IMR-90 (cell line): ENCODE measurements at regions not wholly inside any gene's neighbourhood (a gene's known extent, or its start where the extent isn't known, plus 50 kb on each side); places are given as distances from the start of the nearest gene placed in this dataset.

ENCODE experiments used
- ATAC-seq: fragments of 200-7000 bp; cut with Tn5 transposase; 2 replicates; pipeline ENCODE4 v1.9.1; 2020; ENCODE audit warnings: low read depth, mild to moderate bottlenecking, moderate library complexity
- BruUV-seq: library from RNA; stranded (reverse); fragments of 400-500 nt; replicated peaks from 2 replicates; lab custom pipeline; 2021; lab: Mats Ljungman, UMichigan
- CTCF ChIA-PET: fragments of 300-600 bp; formaldehyde crosslinking; extraction: SDS; loops from one replicate; lab custom pipeline; 2021; ENCODE audit warnings: antibody characterized with exemption; lab: Yijun Ruan, JAX
- POLR2A ChIA-PET: fragments of 300-600 bp; sonication (Branson Sonifier 250); formaldehyde crosslinking; loops from one replicate; lab custom pipeline; 2022; ENCODE audit warnings: antibody characterized with exemption; ENCODE audit not compliant: unreplicated experiment; lab: Charles Lee
- DNase-seq: peaks from one replicate; pipeline ENCODE4 v3.0.0; 2013
- H2AFZ ChIP-seq: replicated peaks from 2 replicates; pipeline ENCODE3; 2013; ENCODE audit warnings: low read length, mild to moderate bottlenecking; ENCODE audit not compliant: poor library complexity
- H2AK5ac ChIP-seq: 2 replicates; pipeline ENCODE4 v1.6.1; 2013; ENCODE audit warnings: low read depth, low read length, inconsistent platforms
- H2AK9ac ChIP-seq: replicated peaks from 2 replicates; pipeline ENCODE3; 2013; ENCODE audit warnings: mild to moderate bottlenecking, low read depth, low read length, moderate library complexity; ENCODE audit not compliant: poor library complexity
- H2BK120ac ChIP-seq: 2 replicates; pipeline ENCODE4 v1.6.1; 2013; ENCODE audit warnings: low read depth, low read length, inconsistent platforms
- H2BK15ac ChIP-seq: 3 replicates; pipeline ENCODE4 v1.6.1; 2013; ENCODE audit warnings: low read depth, low read length, inconsistent platforms
- H2BK20ac ChIP-seq: 2 replicates; pipeline ENCODE4 v1.6.1; 2013; ENCODE audit warnings: low read depth, mild to moderate bottlenecking, inconsistent platforms, low read length, moderate library complexity
- H2BK5ac ChIP-seq: 2 replicates; pipeline ENCODE4 v1.6.1; 2013; ENCODE audit warnings: mild to moderate bottlenecking, low read depth, low read length, inconsistent platforms; ENCODE audit not compliant: poor library complexity, severe bottlenecking
- H3K14ac ChIP-seq: replicated peaks from 2 replicates; pipeline ENCODE4 v1.6.1; 2013; ENCODE audit warnings: low read depth, low read length, inconsistent platforms
- H3K18ac ChIP-seq: 2 replicates; pipeline ENCODE4 v1.6.1; 2013; ENCODE audit warnings: low read depth, low read length, control low read depth
- H3K23ac ChIP-seq: 2 replicates; pipeline ENCODE4 v1.6.1; 2013; ENCODE audit warnings: low read depth, low read length, inconsistent platforms
- H3K27ac ChIP-seq: 2 replicates; pipeline ENCODE4 v1.5.1; 2013; ENCODE audit warnings: mild to moderate bottlenecking, control low read depth, low read length; ENCODE audit not compliant: insufficient read depth
- H3K27me3 ChIP-seq: 2 replicates; pipeline ENCODE4 v1.6.1; 2013; ENCODE audit warnings: low read length; ENCODE audit not compliant: control insufficient read depth, insufficient read depth
- H3K36me3 ChIP-seq: 2 replicates; pipeline ENCODE4 v1.6.1; 2013; ENCODE audit warnings: low read length, mixed read lengths; ENCODE audit not compliant: control insufficient read depth, insufficient read depth
- H3K4ac ChIP-seq: 2 replicates; pipeline ENCODE4 v1.6.1; 2013; ENCODE audit warnings: low read depth, low read length, inconsistent platforms
- H3K4me1 ChIP-seq: 2 replicates; pipeline ENCODE4 v1.6.1; 2013; ENCODE audit warnings: low read length, mixed read lengths; ENCODE audit not compliant: control insufficient read depth, insufficient read depth
- H3K4me2 ChIP-seq: 2 replicates; pipeline ENCODE4 v1.6.1; 2013; ENCODE audit warnings: low read depth, mild to moderate bottlenecking, control low read depth, low read length, moderate library complexity
- H3K4me3 ChIP-seq: 2 replicates; pipeline ENCODE4 v1.5.1; 2013; ENCODE audit warnings: low read depth, mild to moderate bottlenecking, control low read depth, low read length, moderate library complexity; ENCODE audit not compliant: insufficient read depth
- H3K56ac ChIP-seq: 2 replicates; pipeline ENCODE4 v1.6.1; 2013; ENCODE audit warnings: low read length, inconsistent platforms; ENCODE audit not compliant: insufficient read depth; ENCODE audit errors: extremely low read depth
- H3K79me1 ChIP-seq, 2 experiments: 2 replicates each; pipeline ENCODE4 v1.6.1; 2013; ENCODE audit warnings: low read length in 2 of 2, inconsistent platforms in 1 of 2, low read depth in 1 of 2
- H3K9ac ChIP-seq: 2 replicates; pipeline ENCODE4 v1.6.1; 2013; ENCODE audit warnings: low read depth, low read length, control low read depth
- H3K9me1 ChIP-seq: 2 replicates; pipeline ENCODE4 v1.6.1; 2013; ENCODE audit warnings: low read length, inconsistent platforms; ENCODE audit not compliant: insufficient read depth
- H3K9me3 ChIP-seq: 2 replicates; pipeline ENCODE4 v1.6.1; 2013; ENCODE audit warnings: low read length; ENCODE audit not compliant: control insufficient read depth, insufficient read depth
- H4K20me1 ChIP-seq: 2 replicates; pipeline ENCODE4 v1.6.1; 2013; ENCODE audit warnings: low read length, inconsistent platforms; ENCODE audit not compliant: insufficient read depth
- H4K5ac ChIP-seq: 2 replicates; pipeline ENCODE4 v1.6.1; 2013; ENCODE audit warnings: mild to moderate bottlenecking, low read depth, low read length, control low read depth
- H4K8ac ChIP-seq, 2 experiments: 2 replicates each; pipeline ENCODE4 v1.6.1; 2013; ENCODE audit warnings: low read depth in 2 of 2, low read length in 2 of 2, control low read depth in 1 of 2, inconsistent platforms in 1 of 2
- H4K91ac ChIP-seq: 2 replicates; pipeline ENCODE4 v1.6.1; 2013; ENCODE audit warnings: low read depth, low read length, inconsistent platforms; ENCODE audit not compliant: insufficient read depth
- CEBPB ChIP-seq: IDR thresholded peaks from 2 replicates; pipeline ENCODE4 v1.6.1; 2012; ENCODE audit warnings: low read depth, low read length, improper control_type of control experiment
- MXI1 ChIP-seq: IDR thresholded peaks from 2 replicates; pipeline ENCODE4 v1.6.1; 2012; ENCODE audit warnings: low read depth, mild to moderate bottlenecking, low read length, moderate library complexity, borderline replicate concordance
- WGBS, 2 experiments: methylation state at CpG; one replicate each; pipeline versions ENCODE4 v1.1.5 to v1.1.7; 2013; ENCODE audit warnings: missing lambda C conversion rate in 2 of 2; ENCODE audit not compliant: insufficient read length in 1 of 2; ENCODE audit errors: extremely low coverage in 2 of 2; 5-methylcytosine and 5-hydroxymethylcytosine counted together
- dilution Hi-C: fragments of 300-500 bp; cut with HindIII; formaldehyde crosslinking; loops from one replicate; pipeline ENCODE4 v1.14.3; 2018; ENCODE audit warnings: low sequenced_read_pairs; ENCODE audit not compliant: unreplicated experiment
- in situ Hi-C: fragments of 300-500 bp; cut with MboI; formaldehyde crosslinking; loops from 3 replicates; pipeline ENCODE4 v1.14.3; 2019; ENCODE audit warnings: low sequenced_read_pairs, inconsistent platforms, mixed read lengths
- intact Hi-C: fragments of 100-400 bp; cut with micrococcal nuclease; formaldehyde crosslinking; loops from 2 replicates; pipeline ENCODE4 v1.10.0; 2022
- TF ChIP-seq, protein P1 (sequence below): fragments of 150-350 bp; IDR thresholded peaks from 2 replicates; pipeline ENCODE4 v1.6.1; 2016; ENCODE audit warnings: low read depth, mild to moderate bottlenecking, low read length, moderate library complexity, borderline replicate concordance

DNA sequence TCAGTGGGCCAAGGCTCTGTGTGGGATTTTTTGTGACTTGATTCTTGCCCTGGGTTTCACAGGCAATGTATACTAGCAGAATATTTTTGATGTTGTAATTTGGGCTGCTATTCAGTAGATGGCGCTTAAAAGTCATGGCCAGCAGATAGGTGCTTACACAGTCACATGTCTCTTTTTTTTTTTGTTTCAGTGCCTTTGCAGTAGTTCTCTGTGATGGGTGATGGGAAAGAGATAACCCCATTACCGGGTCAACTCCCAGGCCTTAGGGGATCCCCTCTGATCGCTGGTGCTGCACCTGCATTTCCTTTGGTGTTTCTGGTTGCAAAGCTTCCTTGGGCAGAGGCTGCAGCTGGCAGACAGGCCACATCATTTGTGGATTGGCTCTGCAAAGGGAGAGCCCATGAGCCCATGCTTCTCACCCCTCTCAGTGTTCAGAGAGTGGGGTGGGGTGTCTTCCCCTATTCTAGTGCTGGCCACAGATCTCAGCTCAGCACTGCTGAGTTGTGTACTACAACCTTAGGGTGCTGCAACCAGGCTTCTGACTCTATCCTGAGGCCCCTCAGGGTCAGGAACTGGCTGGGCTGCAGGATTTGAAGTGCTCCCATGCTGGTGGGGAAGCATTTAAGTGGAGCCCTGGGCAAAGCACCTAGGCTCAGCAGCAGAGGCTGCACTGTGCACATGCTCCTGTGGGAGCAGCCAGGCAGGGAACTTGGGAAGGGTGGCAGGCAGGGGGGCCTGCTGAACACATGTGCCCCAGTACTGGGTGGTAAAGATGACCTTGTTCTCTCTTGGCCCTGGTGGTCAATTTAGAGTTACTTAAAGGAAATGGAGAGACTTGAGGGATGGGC, 219.8 kb upstream of the SPHKAP start:
- Histone ChIP-seq H2BK15ac (no peak overlapping the region), H2BK20ac (no peak overlapping the region), H4K91ac (no peak overlapping the region), H3K4me3 (no peak overlapping the region), H3K36me3 (no peaks in the 10 kb centered on the region), H3K56ac (no peak overlapping the region), H2AK5ac (no peak overlapping the region), H3K14ac (no peak overlapping the region), H2AFZ (no peak overlapping the region), H3K27me3 (no peaks in the 10 kb centered on the region), H4K20me1 (no peaks in the 10 kb centered on the region), H3K27ac (no peak overlapping the region), H3K9me3 (peaks cover 3% of the 10 kb centered on the region; the same call in 1 of the 2 replicates), H4K8ac (no peak overlapping the region), H2AK9ac (no peak overlapping the region), H4K5ac (no peak overlapping the region), H3K9me1 (no peaks in the 10 kb centered on the region), H3K23ac (no peak overlapping the region), H2BK5ac (no peak overlapping the region), H3K4me1 (no peaks in the 10 kb centered on the region), H3K4ac (no peak overlapping the region), H3K18ac (no peak overlapping the region), H3K79me1 (no peaks in the 10 kb centered on the region), H2BK120ac (no peak overlapping the region), H3K9ac (no peak overlapping the region), H3K4me2 (no peak overlapping the region)
- dilution Hi-C loops (no loop called here), intact Hi-C loops (no loop called here), in situ Hi-C loops (no loop called here)
- ATAC-seq (no peak), DNase-seq (no peak)
- no CpG with 5 or more reads among the region's 3 CpGs for WGBS, 2 experiments
- no peak for TF ChIP-seq CEBPB
- TF ChIP-seq, protein P1, sequence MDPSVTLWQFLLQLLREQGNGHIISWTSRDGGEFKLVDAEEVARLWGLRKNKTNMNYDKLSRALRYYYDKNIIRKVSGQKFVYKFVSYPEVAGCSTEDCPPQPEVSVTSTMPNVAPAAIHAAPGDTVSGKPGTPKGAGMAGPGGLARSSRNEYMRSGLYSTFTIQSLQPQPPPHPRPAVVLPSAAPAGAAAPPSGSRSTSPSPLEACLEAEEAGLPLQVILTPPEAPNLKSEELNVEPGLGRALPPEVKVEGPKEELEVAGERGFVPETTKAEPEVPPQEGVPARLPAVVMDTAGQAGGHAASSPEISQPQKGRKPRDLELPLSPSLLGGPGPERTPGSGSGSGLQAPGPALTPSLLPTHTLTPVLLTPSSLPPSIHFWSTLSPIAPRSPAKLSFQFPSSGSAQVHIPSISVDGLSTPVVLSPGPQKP: no peak
- TF ChIP-seq MXI1: no peak
- BruUV-seq: no TSS peak
- POLR2A ChIA-PET: no interaction called here
- CTCF ChIA-PET: no interaction called here
